Transverse colon (tissue), 4 donors: ENCODE measurements at regions not wholly inside any gene's neighbourhood (a gene's known extent, or its start where the extent isn't known, plus 50 kb on each side); places are given as distances from the start of the nearest gene placed in this dataset.
"Not testable (repeated sequence)": the region's sequence is repeated elsewhere in the genome, so short reads cannot be mapped to it uniquely, and the experiment has no call there.

Experiments
- CTCF ChIP-seq, 5 experiments: fragments of 200-600 bp in 3 of 5; fragments of 450-650 bp in 2 of 5; sonication (generic) in 3 of 5; IDR thresholded peaks; 1 replicate in 2 of 5; 2 replicates in 3 of 5; pipeline ENCODE4 v1.5.1; 2016 to 2017; ENCODE audit warnings: antibody characterized with exemption in 5 of 5, inconsistent platforms in 3 of 5, mild to moderate bottlenecking in 2 of 5, moderate library complexity in 1 of 5
- EP300 ChIP-seq: sonication (generic); formaldehyde crosslinking; IDR thresholded peaks from one replicate; pipeline ENCODE4 v1.6.1; 2017; ENCODE audit warnings: antibody characterized with exemption, low read depth
- POLR2AphosphoS5 ChIP-seq, 3 donors: sonication (generic); formaldehyde crosslinking; IDR thresholded peaks; one replicate each; pipeline ENCODE4 v1.6.1; 2016; ENCODE audit warnings: antibody characterized with exemption in 3 of 3

DNA sequence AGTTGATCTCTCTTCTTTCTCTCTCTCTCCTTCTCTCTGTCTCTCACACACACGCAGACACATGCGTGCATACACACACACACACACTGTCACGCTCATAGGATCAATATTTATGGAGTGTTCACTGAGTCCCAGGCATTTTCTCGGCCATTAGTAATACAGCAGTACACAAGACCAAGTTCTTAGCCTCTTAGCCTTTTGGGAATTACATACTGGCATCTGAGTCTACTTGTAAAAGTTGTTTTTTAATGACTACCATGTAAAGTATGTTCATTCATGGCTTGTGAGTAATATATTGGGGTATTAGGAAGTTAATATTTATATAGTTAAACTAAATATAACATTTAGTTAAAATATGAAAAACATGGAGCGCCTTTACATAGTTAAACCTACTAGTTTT is 2406.1 kb upstream of the PCDH20 start:
- not testable (repeated sequence) for TF ChIP-seq CTCF (IDR thresholded peaks at IDR 0.05); EP300; POLR2AphosphoS5 (IDR thresholded peaks at IDR 0.05)
